ENCODE measurements at regions not wholly inside any gene's neighbourhood (a gene's known extent, or its start where the extent isn't known, plus 50 kb on each side); places are given as distances from the start of the nearest gene placed in this dataset.

DNA sequence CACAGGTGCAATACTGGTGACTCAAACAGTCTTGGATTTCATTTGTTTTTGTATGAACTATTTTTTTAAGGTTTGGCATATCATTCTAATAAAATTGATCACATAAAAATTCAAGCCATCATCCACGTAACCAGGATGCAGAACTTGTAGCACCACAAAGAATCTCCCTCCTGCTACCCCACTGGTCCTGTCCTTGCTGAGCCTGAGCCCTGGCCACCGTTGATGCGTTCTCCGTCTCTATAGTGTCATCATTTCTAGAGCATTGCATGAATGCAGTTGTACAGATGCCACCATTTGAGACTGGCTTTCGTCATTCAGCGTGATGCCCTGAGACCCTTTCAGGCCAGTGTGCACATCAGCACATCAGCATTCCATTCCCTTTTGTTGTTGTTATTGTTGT is 273.5 kb downstream of the TCERG1L start:
- TF ChIP-seq, protein P1, sequence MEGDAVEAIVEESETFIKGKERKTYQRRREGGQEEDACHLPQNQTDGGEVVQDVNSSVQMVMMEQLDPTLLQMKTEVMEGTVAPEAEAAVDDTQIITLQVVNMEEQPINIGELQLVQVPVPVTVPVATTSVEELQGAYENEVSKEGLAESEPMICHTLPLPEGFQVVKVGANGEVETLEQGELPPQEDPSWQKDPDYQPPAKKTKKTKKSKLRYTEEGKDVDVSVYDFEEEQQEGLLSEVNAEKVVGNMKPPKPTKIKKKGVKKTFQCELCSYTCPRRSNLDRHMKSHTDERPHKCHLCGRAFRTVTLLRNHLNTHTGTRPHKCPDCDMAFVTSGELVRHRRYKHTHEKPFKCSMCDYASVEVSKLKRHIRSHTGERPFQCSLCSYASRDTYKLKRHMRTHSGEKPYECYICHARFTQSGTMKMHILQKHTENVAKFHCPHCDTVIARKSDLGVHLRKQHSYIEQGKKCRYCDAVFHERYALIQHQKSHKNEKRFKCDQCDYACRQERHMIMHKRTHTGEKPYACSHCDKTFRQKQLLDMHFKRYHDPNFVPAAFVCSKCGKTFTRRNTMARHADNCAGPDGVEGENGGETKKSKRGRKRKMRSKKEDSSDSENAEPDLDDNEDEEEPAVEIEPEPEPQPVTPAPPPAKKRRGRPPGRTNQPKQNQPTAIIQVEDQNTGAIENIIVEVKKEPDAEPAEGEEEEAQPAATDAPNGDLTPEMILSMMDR (optimal IDR thresholded peaks at IDR 0.05 in 1 of 3, IDR thresholded peaks at IDR 0.05 in 1 of 3, conservative IDR thresholded peaks at IDR 0.05 in 1 of 3; ENCODE audit: extremely low read depth in 1 of 3, insufficient read depth in 2 of 3, low read length in 3 of 3): no peak
- no peak for TF ChIP-seq EZH2 (IDR thresholded peaks at IDR 0.05; ENCODE audit: low read length)
